GM23338 (cell line): ENCODE measurements at regions not wholly inside any gene's neighbourhood (a gene's known extent, or its start where the extent isn't known, plus 50 kb on each side); places are given as distances from the start of the nearest gene placed in this dataset.

Source experiments
- ATAC-seq: fragments of 200-7000 bp; cut with Tn5 transposase; 3 replicates; pipeline ENCODE4 v1.9.1; 2020
- DNase-seq: peaks from one replicate; pipeline ENCODE4 v3.0.0-alpha.2; 2015; ENCODE audit warnings: low spot score
- H2AFZ ChIP-seq: fragments of 200-600 bp; sonication (generic); 2 replicates; pipeline ENCODE4 v1.8.0; 2016; ENCODE audit warnings: antibody characterized with exemption, mild to moderate bottlenecking, moderate library complexity
- H3F3A ChIP-seq: fragments of 200-600 bp; sonication (generic); replicated peaks from 2 replicates; pipeline ENCODE4 v1.8.0; 2017; ENCODE audit warnings: antibody characterized with exemption, mixed run types, low read depth
- H3K27ac ChIP-seq: fragments of 200-600 bp; sonication (generic); 2 replicates; pipeline ENCODE4 v1.6.1; 2016; ENCODE audit warnings: low read depth
- H3K27me3 ChIP-seq: fragments of 200-600 bp; sonication (generic); 2 replicates; pipeline ENCODE4 v1.8.0; 2016; ENCODE audit warnings: mild to moderate bottlenecking, mixed run types, moderate library complexity; ENCODE audit not compliant: insufficient read depth
- H3K36me3 ChIP-seq: fragments of 200-600 bp; sonication (generic); 2 replicates; pipeline ENCODE4 v1.8.0; 2016; ENCODE audit warnings: mild to moderate bottlenecking; ENCODE audit not compliant: insufficient read depth
- H3K4me1 ChIP-seq: fragments of 200-600 bp; sonication (generic); 2 replicates; pipeline ENCODE4 v1.8.0; 2016; ENCODE audit warnings: mild to moderate bottlenecking, moderate library complexity; ENCODE audit not compliant: insufficient read depth
- H3K4me2 ChIP-seq: fragments of 200-600 bp; sonication (generic); 2 replicates; pipeline ENCODE4 v1.7.1; 2017; ENCODE audit warnings: mixed run types
- H3K4me3 ChIP-seq: fragments of 200-600 bp; sonication (generic); 2 replicates; pipeline ENCODE4 v1.6.1; 2016; ENCODE audit warnings: mixed run types
- H3K79me2 ChIP-seq: fragments of 200-600 bp; sonication (generic); replicated peaks from 2 replicates; pipeline ENCODE4 v1.8.0; 2017; ENCODE audit warnings: mild to moderate bottlenecking; ENCODE audit not compliant: insufficient read depth
- H3K9me2 ChIP-seq: fragments of 200-600 bp; sonication (generic); 2 replicates; pipeline ENCODE4 v1.8.0; 2017; ENCODE audit not compliant: insufficient read depth
- H4K20me1 ChIP-seq: fragments of 200-600 bp; sonication (generic); replicated peaks from 2 replicates; pipeline ENCODE4 v1.8.0; 2017; ENCODE audit warnings: mild to moderate bottlenecking; ENCODE audit not compliant: insufficient read depth
- H3K27ac Mint-ChIP-seq: 2 replicates; pipeline ENCODE4 v1.8.0; 2020; ENCODE audit warnings: inconsistent platforms, mild to moderate bottlenecking, moderate library complexity, mixed read lengths
- H3K27me3 Mint-ChIP-seq: 3 replicates; pipeline ENCODE4 v1.8.0; 2022; ENCODE audit warnings: low read depth, mild to moderate bottlenecking, moderate library complexity, mixed read lengths, inconsistent platforms; ENCODE audit not compliant: insufficient read depth, poor library complexity
- H3K36me3 Mint-ChIP-seq: 3 replicates; pipeline ENCODE4 v1.8.0; 2021; ENCODE audit warnings: low read depth, mild to moderate bottlenecking, inconsistent platforms, moderate library complexity, mixed read lengths
- H3K4me1 Mint-ChIP-seq: 3 replicates; pipeline ENCODE4 v1.8.0; 2020; ENCODE audit warnings: mild to moderate bottlenecking, inconsistent platforms, mixed read lengths
- H3K4me3 Mint-ChIP-seq: 3 replicates; pipeline ENCODE4 v1.8.0; 2021; ENCODE audit warnings: moderate library complexity, mild to moderate bottlenecking, inconsistent platforms, mixed read lengths
- H3K9me3 Mint-ChIP-seq: 3 replicates; pipeline ENCODE4 v1.8.0; 2020; ENCODE audit warnings: moderate library complexity, mild to moderate bottlenecking, inconsistent platforms, mixed read lengths
- CREB1 ChIP-seq: fragments of 250-450 bp; sonication (Bioruptor Pico); IDR thresholded peaks from 2 replicates; pipeline ENCODE4 v1.5.0; 2020; ENCODE audit warnings: low read depth, mild to moderate bottlenecking, moderate library complexity
- CTCF ChIP-seq, 2 experiments: fragments of 200-600 bp in 1 of 2; sonication (generic) in 1 of 2; conservative IDR thresholded peaks; 2 replicates each; pipeline versions ENCODE4 v1.5.1 to v1.6.1; 2016 to 2017; ENCODE audit warnings: antibody characterized with exemption in 2 of 2, low read depth in 2 of 2, mild to moderate bottlenecking in 2 of 2, moderate library complexity in 1 of 2
- ETS1 ChIP-seq: IDR thresholded peaks from 2 replicates; pipeline ENCODE4 v1.6.1; 2016; ENCODE audit warnings: antibody characterized with exemption
- EZH2 ChIP-seq: fragments of 200-600 bp; sonication (generic); IDR thresholded peaks from one replicate; pipeline ENCODE4 v1.8.0; 2017; ENCODE audit warnings: antibody characterized with exemption, mild to moderate bottlenecking, low read depth; ENCODE audit not compliant: unreplicated experiment
- EZH2phosphoT487 ChIP-seq: fragments of 200-600 bp; sonication (generic); IDR thresholded peaks from one replicate; pipeline ENCODE4 v1.8.1; 2018; ENCODE audit warnings: antibody characterized with exemption; ENCODE audit not compliant: unreplicated experiment
- JUNB ChIP-seq: IDR thresholded peaks from one replicate; pipeline ENCODE4 v1.6.1; 2016; ENCODE audit warnings: antibody characterized with exemption; ENCODE audit not compliant: unreplicated experiment
- NANOG ChIP-seq: IDR thresholded peaks from 2 replicates; pipeline ENCODE4 v1.6.1; 2016; ENCODE audit warnings: antibody characterized with exemption, borderline replicate concordance
- POLR2AphosphoS5 ChIP-seq: IDR thresholded peaks from 2 replicates; pipeline ENCODE4 v1.6.1; 2016; ENCODE audit warnings: antibody characterized with exemption, low read depth
- REST ChIP-seq: IDR thresholded peaks from one replicate; pipeline ENCODE4 v1.6.1; 2018; ENCODE audit warnings: antibody characterized with exemption; ENCODE audit not compliant: unreplicated experiment
- STAT1 ChIP-seq: IDR thresholded peaks from one replicate; pipeline ENCODE4 v1.6.1; 2016; ENCODE audit warnings: antibody characterized with exemption; ENCODE audit not compliant: unreplicated experiment
- ZNF114 ChIP-seq: fragments of 250-450 bp; sonication (Bioruptor Pico); IDR thresholded peaks from 2 replicates; pipeline ENCODE4 v1.5.0; 2020; ENCODE audit warnings: mild to moderate bottlenecking, moderate library complexity
- ZNF462 ChIP-seq: fragments of 250-450 bp; sonication (Bioruptor Pico); IDR thresholded peaks from 2 replicates; pipeline ENCODE4 v1.5.0; 2020; ENCODE audit warnings: mild to moderate bottlenecking, moderate library complexity

GRCh38 chr11:30811226-30811755 lies 225.1 kb upstream of the MPPED2 start:
- no peaks in the 10 kb centered on the region for H3F3A ChIP-seq
- no peaks in the 10 kb centered on the region for H3K9me2 ChIP-seq
- H3K27ac Mint-ChIP-seq: no peak overlapping the region
- H3K4me3 Mint-ChIP-seq: no peak overlapping the region
- H3K9me3 Mint-ChIP-seq: peaks cover 3% of the 10 kb centered on the region; the same call in 1 of the 3 replicates
- DNase-seq (no peak), ATAC-seq (no peak)
- H3K79me2 ChIP-seq: no peaks in the 10 kb centered on the region
- H2AFZ ChIP-seq: no peak overlapping the region
- no peak overlapping the region for H3K27ac ChIP-seq
- no peaks in the 10 kb centered on the region; the same call in 1 of the 2 replicates for H3K4me1 ChIP-seq
- no peak overlapping the region for H3K4me3 ChIP-seq
- no peaks in the 10 kb centered on the region for H3K4me1 Mint-ChIP-seq
- H3K27me3 Mint-ChIP-seq: peaks cover 2% of the 10 kb centered on the region
- H3K36me3 ChIP-seq: no peaks in the 10 kb centered on the region
- no peaks in the 10 kb centered on the region for H3K36me3 Mint-ChIP-seq
- no peaks in the 10 kb centered on the region for H4K20me1 ChIP-seq
- no peak overlapping the region for H3K4me2 ChIP-seq
- TF ChIP-seq CREB1 (CRISPR knock-in tag): no peak
- TF ChIP-seq POLR2AphosphoS5: no peak
- no peak for TF ChIP-seq EZH2phosphoT487
- no peak for TF ChIP-seq ETS1
- TF ChIP-seq NANOG: no peak
- TF ChIP-seq ZNF114 (CRISPR knock-in tag): no peak
- no peak for TF ChIP-seq EZH2
- no peak for TF ChIP-seq REST
- TF ChIP-seq STAT1: no peak
- no peak for TF ChIP-seq CTCF (conservative IDR thresholded peaks at IDR 0.05; ENCODE audit: low read depth in 2 of 2)
- TF ChIP-seq ZNF462 (CRISPR knock-in tag): no peak
- no peak for TF ChIP-seq JUNB
- H3K27me3 ChIP-seq: no peaks in the 10 kb centered on the region
